ENCODE measurements at regions not wholly inside any gene's neighbourhood (a gene's known extent, or its start where the extent isn't known, plus 50 kb on each side); places are given as distances from the start of the nearest gene placed in this dataset.
A peak's percentile ranks its signal among the peaks of the same experiment; 100 is the strongest.

GRCh38 chr7:130853503-130854279 is 119.7 kb upstream of the KLF14 start (continued):
- TF ChIP-seq ELF1 (IDR thresholded peaks at IDR 0.05; ENCODE audit: borderline replicate concordance, low read depth): no peak
- TF ChIP-seq ZNF274 (IDR thresholded peaks at IDR 0.05; ENCODE audit: low read depth, low read length): no peak
- peak; percentile 89 for TF ChIP-seq MAX (IDR thresholded peaks at IDR 0.05)
- TF ChIP-seq YY1 (IDR thresholded peaks at IDR 0.05; ENCODE audit: extremely low read depth, insufficient replicate concordance, low read depth, low read length): no peak
- TF ChIP-seq EGR1 (IDR thresholded peaks at IDR 0.05; ENCODE audit: low read depth): peak; percentile 19; the same call in 1 of the 2 replicates
- TF ChIP-seq FOSL1 (IDR thresholded peaks at IDR 0.05; ENCODE audit: low read depth): peak; percentile 96
- TF ChIP-seq ZBTB33 (IDR thresholded peaks at IDR 0.05; ENCODE audit: extremely low read depth, insufficient replicate concordance, low read length): no peak
- peak; percentile 55 for TF ChIP-seq RAD21 (IDR thresholded peaks at IDR 0.05; ENCODE audit: low read depth)
- no peak for TF ChIP-seq POLR2A (IDR thresholded peaks at IDR 0.05; ENCODE audit: borderline replicate concordance, extremely low read depth, insufficient read depth, insufficient read length)
- no peak for TF ChIP-seq ZFX (IDR thresholded peaks at IDR 0.05)

GRCh38 chr7:130854481-130854880 is 120.5 kb upstream of the KLF14 start:
- Histone ChIP-seq H3K27ac (ENCODE audit: low read depth, low read length) (peak overlapping the region; percentile 87), H2AFZ (ENCODE audit: low read depth, low read length, poor library complexity, severe bottlenecking) (no peak overlapping the region), H3K9me3 (ENCODE audit: control insufficient read depth in 1 of 2, insufficient read depth in 1 of 2, low read depth in 1 of 2, low read length in 2 of 2) (peaks cover 4 to 16% of the 10 kb centered on the region in 2 experiments; a peak in 2 of 4 replicates), H3K36me3 (ENCODE audit: control insufficient read depth in 1 of 2, insufficient read depth in 2 of 2, low read length in 2 of 2) (peaks cover 0 to 48% of the 10 kb centered on the region in 2 experiments; a peak in 2 of 4 replicates), H4K20me1 (ENCODE audit: insufficient read depth) (no peaks in the 10 kb centered on the region), H3K4me3 (replicated peaks in 1 of 2; ENCODE audit: low read depth in 1 of 2, low read length in 2 of 2) (no peak overlapping the region), H3K79me2 (ENCODE audit: insufficient read depth, low read length) (peaks cover 4% of the 10 kb centered on the region; the same call in 1 of the 2 replicates), H3K4me1 (ENCODE audit: control insufficient read depth in 1 of 2, insufficient read depth in 2 of 2, low read length in 2 of 2) (peaks cover 36 to 71% of the 10 kb centered on the region in 2 experiments), H3K4me2 (ENCODE audit: low read length) (peak overlapping the region; percentile 66), H3K9me2 (ENCODE audit: insufficient read depth) (no peaks in the 10 kb centered on the region), H3K27me3 (ENCODE audit: insufficient read depth, low read length) (no peaks in the 10 kb centered on the region), H3K9ac (ENCODE audit: low read length) (peak overlapping the region; percentile 62)
- no TSS peak for BruUV-seq (replicated peaks)
- RAD21 ChIA-PET (ENCODE audit: low non-redundant PET in 1 of 2, low total read pairs in 2 of 2, uncharacterized antibody in 2 of 2, unreplicated experiment in 2 of 2): no interaction called here
- peak; percentile 24; the same call in 1 of the 2 replicates for TF ChIP-seq POLR2AphosphoS5 (IDR thresholded peaks at IDR 0.05; ENCODE audit: low read depth, low read length)
- TF ChIP-seq CBX3 (IDR thresholded peaks at IDR 0.05; ENCODE audit: low read depth): 0 out of 2 replicates have a peak, but pooled peaks have one; percentile 29
- no peak for TF ChIP-seq EZH2phosphoT487 (IDR thresholded peaks at IDR 0.05; ENCODE audit: borderline replicate concordance)
- TF ChIP-seq CEBPB (IDR thresholded peaks at IDR 0.05; ENCODE audit: low read depth): peak; percentile 90
- TF ChIP-seq SP1 (IDR thresholded peaks at IDR 0.05; ENCODE audit: low read depth): 0 out of 2 replicates have a peak, but pooled peaks have one; percentile 16
- TF ChIP-seq ZNF274 (IDR thresholded peaks at IDR 0.05; ENCODE audit: low read depth, low read length): no peak
- no peak for TF ChIP-seq POLR2A (IDR thresholded peaks at IDR 0.05; ENCODE audit: borderline replicate concordance, extremely low read depth, insufficient read depth, insufficient read length)
- ATAC-seq: no peak
- POLR2A ChIA-PET: no interaction called here
- CTCF ChIA-PET: no interaction called here
- intact Hi-C loops (cut with micrococcal nuclease): no loop called here
- DNase-seq (ENCODE audit: low read depth, low spot score): no peak
